GM04504 (cell line): ENCODE measurements at regions not wholly inside any gene's neighbourhood (a gene's known extent, or its start where the extent isn't known, plus 50 kb on each side); places are given as distances from the start of the nearest gene placed in this dataset.

Experiments used
- DNase-seq: peaks from one replicate; pipeline ENCODE4 v3.0.0-alpha.2; 2012; ENCODE audit warnings: low read depth

DNA sequence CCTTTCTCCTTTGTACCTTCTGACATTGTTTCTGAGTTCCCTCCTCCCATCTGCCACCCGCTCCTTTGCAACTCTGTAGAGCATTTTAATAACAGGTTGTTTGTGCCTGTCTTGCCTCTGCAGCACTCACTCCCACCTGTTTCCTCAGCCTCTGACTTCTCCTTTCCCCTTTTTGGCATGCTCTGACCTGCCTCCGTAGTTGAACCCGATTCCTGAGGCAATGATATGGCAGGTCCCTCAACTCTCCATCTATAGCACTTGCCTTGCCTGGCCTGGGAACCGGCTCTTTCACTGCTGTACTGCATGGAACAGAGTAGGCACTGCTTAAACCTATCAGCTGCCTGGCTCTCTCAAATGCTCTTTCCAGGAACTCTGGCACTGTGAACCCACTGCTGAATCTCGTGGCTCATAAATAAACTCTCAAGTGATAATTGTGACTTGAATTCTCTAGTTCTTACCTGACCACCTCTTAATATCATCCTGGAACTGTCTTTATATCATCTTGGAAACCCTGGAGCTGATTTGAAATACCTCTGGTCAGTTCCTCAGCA, 50.3 kb downstream of the UTRN start:
- DNase-seq: no peak

DNA sequence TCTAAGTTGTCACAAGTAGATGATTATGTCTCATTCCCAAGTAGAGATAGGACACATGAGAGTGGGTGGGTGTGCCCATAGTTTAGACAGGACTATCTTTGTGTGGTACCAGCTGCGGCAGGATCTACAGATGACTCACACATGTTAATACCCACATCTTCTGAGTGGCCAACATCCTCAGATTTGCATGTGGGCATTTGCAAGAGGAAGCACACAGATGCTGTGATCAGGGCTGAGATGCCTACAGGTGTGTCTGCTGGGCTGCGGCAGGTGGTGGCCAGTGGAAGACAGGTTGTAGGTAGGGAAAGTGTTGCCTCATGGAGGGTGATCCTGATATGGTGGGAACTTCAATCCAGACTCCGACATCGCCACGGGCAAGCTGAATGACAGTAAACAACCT, 50.8 kb downstream of the UTRN start:
- no peak for DNase-seq

DNA sequence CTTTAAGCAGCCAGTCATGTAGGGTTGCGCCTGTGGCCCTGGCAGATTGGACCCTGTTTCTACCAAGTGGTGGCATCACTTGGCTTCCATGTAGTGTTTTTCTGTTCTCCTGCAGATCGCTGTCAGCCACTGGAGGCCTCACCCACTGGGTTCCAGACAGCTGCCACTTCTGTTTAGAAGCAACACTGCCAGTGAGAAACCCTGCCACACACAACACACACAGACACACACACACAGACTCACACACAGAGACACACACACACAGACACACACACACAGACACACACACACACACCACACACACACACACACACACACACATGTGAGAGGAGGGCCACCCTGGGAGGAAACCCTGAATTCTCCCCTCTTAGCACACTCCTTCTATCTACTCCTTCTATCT, 51.8 kb downstream of the UTRN start:
- no peak for DNase-seq

DNA sequence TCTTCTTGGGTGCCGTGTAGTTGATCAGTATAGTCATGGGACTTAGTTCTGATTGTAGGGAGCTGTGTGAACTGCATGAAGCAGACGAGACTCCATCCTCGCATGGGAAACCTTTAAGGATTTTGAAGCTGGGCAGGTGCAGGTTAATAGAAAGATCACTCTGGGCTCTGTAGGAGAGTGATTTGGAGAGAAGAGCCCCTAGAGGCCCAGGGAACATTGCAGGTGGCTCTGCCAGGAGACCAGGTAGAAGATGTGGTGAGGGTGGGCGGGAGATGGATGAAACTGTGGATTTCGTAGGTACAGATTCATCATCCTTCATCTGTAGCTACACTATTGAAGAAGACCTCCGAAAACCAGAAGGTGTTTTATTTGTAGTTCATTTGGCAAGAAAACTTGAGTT, 53.3 kb downstream of the UTRN start:
- DNase-seq: no peak

DNA sequence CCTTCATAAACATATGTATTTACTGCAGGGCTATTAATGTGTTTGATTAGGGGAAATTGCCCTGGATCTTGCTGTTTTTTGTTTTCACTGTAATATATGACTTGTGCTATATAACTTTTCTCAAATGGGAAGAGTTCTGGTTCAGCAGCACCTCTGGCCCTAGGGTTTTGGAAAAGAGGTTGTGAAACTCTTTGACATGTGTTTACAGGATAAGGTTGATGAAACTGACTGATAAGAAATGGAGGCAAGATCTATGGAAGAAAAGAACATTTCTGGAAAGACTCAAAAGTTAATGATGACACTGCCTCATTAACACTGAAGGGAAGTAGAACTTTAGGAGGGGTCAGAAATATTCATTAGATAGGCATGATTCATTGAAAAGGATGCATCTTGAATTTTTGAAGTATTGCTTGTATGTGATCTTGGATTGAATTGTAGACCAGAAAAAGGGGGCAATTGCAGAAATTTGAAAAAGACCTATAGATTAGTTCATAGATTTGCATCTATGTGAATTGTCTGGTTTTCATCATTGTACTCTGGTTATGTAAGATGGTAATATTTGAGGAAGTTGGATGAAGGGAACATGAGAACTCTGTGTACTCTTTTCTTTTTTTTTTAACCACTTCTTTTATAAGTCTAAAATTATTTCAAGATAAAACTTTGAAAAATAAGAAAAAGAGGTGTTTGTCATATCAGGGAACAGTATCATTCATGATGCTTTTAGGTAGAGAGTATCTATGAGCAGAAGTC, 54.0 kb downstream of the UTRN start:
- no peak for DNase-seq

DNA sequence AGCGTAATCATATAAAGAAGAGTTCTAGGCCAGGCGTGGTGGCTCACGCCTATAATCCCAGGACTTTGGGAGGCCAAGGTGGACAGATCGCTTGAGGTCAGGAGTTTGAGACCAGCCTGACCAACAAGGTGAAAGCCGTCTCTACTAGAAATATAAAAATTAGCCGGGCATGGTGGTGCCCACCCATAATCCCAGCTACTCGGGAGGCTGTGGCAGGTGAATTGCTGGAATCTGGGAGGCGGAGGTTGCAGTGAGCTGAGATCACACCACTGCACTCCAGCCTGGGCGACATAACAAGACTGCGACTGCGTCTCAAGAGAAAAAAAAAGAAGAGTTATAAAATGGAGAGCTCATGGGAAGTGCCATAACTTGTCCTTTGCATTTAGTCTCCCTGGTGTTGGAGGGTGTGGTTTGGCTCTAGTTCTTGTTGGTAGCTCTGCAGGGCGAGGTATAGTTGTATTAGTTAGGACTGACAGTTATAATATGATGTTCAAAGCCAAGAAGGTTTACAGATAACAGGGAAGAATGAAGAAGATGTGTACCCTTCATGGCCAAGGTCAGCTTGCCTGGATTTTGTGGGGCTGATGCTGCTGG, 54.8 kb downstream of the UTRN start:
- no peak for DNase-seq

DNA sequence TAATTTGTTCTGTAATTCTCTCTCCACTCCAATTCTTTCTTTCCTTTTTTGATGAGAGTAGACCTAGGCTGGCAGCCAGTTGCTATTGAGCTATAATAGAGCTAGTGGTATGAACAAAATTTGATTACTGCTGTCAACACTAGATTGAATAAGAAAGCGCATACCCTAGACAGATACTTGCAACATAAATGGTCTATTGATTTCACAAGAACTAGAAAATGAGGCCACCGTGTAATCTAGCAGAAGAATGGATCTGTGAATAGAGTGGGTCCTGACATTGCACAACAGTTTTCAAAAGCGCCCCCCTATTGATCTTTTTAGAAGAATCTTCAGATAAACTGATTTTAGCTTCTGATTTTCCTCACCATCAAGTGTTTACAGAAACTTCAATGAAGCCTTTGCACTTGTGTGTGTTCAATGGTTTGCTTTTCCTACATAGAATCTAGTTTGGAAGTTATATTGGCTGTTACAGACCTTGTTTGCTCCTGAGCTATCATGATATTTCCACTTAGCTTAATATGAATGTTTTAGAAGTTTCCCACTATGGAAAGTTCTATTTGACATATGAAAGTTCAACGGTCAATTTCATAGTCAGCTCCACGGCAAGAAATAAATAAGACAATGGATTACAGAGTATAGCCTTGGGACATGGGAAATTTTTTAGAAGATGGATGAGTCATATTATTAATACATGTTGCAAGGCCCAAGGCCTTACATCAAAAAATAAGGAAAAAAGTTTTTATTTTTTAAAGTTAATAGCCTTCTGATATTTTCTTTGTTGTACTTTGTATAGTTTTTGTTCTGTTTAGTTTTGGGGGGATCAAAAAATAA, 55.6 kb downstream of the UTRN start:
- DNase-seq: no peak

DNA sequence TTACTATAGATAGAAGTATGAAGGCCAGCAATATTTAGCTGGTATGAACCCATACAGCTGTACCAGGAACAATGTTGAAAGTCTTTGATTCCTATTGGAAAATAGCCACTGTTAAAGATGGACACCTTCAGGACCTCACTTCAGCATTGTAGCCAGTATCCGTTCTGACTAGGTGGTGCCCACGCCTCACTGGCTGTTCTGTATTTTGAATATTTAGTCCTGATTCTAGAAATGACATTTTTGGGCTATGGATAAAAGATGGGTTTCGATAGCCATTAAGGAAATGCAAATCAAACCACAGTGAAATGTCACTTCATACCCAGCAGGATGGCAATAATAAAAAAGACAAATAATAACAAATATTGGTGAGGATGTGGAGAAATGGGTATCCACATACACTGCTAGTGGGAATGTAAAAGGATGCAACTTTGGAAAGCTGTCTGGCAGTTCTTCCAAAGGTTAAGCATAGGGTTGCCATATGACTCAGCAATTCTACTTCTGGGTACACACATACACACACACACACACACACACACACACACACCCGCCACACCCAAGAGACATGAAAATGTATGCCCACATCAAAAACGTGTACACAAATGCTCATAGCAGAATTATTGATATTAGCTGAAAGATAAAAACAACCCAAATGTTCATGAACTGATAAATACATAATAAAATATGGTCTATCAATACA, 56.8 kb downstream of the UTRN start:
- no peak for DNase-seq

DNA sequence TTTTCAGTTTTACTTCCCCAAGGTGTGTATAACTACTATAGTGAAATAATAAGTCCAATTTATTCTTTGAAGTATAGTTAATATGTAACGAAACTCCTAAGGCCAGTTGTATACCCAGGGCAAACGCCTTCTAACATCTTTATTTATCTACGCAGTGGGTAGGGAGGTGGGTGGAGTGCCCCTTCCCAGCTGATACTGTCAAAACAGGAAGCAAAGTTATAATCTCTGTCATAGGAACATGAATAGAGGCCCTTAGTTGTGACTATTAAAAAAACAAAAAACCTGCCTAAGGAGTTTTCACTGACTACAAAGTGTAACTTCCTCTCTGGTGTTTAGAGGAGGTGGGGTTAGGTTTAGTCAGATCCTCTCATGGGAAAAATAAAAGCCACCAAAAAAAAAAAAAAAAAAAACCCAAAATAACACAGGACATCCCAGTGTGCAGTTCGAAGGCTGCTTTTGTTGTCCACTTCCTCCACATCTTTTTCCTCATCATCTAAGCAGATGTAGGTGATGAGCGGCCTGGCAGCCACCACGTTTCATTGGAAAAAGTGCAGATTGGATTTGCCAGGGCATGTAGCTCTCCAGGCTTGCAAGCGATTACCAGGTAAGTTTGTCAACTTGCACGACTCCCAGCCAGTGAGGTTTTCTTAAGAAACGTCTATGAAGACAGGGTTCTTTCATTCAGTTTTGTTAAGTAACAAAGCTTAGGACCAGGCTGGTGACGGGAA, 58.7 kb downstream of the UTRN start:
- no peak for DNase-seq

DNA sequence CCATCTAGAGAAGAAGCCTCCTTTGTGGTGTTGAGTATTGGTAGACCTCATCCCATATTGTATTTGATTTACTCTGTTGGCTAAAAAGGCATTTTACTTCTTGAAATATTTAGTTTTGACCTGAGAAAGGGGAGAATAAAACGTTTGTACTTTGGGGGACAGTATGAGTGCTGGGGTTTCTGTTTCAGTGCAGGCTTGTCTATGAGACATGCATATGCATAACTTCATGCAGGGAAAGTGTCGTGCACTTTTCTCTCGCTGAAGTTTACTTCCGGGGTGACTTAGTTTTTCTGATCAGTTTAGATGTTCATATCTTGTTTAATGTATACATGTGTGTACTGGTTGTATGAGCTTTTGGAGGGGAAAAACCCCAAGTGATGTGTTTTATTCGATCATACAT, 59.5 kb downstream of the UTRN start:
- DNase-seq: no peak

DNA sequence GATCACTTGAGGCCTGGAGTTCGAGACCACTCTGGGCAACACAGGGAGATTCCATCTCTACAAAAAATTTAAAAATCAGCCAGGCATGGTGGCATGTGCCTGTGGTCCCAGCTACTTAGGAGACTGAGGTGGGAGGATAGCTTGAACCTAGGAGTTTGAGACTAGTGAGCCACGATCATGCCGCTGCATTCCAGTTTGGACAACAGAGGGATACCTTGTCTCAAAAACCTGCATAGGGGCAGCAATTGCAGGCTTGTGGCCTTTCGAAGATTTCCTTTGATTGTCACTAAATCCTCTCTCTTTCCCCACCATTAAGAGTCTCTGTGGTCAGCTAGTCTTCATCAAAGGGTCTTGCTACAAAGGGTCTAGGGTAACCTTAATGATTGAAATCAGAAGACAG, 60.3 kb downstream of the UTRN start:
- DNase-seq: no peak

DNA sequence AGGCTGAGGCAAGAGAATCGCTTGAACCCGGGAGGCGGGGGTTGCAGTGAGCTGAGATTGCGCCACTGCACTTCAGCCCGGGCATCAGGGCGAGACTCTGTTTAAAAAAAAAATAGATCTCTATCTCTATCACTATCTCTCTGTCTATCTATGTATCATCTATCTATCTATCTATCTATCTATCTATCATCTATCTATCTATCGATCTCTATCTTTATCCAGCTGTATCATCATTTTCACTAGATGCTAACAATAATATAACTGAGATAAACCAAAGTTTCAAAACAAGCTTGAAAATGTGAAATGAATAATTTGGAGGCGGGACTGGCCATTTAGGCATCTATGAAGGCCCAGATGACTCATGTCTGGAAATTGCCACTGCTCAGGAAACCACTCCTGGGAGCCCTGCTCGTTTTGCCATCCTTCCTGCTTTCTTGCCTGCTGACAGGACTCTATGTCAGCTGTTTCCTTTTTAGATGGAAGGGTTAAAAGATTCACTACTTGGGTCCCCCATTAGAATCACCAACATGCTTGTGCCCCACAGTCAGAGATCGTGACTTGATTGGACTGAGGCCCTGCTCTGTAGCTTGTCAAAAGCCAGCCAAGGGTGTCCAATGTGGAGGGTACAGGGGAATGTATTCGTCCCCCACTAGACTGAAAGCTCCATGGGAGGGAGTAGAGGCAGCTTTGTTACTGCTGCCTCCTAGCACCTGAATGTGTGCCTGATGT, 61.7 kb downstream of the UTRN start:
- DNase-seq: peak; percentile 54

DNA sequence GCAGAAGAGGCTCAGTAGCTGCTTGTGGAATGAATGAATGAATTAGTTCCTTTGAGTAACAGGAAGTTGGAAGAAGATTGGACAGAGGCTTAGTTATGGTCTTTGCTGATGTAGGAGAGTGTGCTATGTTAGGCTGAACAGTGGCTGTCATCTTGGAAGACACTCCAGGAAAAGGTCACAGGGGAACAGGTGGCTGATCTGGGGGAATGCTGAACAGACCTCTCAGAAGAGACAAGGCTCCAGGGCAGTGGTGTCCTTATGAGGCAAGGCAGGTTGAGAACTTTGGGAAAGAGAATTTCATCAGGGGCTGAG, 62.3 kb downstream of the UTRN start:
- no peak for DNase-seq

DNA sequence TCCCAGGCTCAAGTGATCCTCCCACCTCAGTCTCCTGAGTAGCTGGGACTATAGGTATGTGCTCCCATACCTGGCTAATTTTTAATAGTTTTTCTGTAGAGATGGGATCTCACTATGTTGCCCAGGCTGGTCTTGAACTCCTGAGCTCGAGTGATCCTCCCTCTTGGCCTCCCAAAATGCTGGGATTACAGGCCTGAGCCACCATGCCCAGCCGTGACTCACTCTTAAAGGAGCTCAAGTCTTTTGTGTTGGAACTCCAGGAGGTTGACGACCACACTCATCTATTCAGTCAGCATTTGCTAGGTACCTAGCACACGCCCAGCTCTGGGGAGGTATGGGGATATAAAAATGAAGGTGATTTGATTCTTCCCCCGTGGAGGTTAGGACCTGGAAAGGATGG, 62.8 kb downstream of the UTRN start:
- DNase-seq: no peak

DNA sequence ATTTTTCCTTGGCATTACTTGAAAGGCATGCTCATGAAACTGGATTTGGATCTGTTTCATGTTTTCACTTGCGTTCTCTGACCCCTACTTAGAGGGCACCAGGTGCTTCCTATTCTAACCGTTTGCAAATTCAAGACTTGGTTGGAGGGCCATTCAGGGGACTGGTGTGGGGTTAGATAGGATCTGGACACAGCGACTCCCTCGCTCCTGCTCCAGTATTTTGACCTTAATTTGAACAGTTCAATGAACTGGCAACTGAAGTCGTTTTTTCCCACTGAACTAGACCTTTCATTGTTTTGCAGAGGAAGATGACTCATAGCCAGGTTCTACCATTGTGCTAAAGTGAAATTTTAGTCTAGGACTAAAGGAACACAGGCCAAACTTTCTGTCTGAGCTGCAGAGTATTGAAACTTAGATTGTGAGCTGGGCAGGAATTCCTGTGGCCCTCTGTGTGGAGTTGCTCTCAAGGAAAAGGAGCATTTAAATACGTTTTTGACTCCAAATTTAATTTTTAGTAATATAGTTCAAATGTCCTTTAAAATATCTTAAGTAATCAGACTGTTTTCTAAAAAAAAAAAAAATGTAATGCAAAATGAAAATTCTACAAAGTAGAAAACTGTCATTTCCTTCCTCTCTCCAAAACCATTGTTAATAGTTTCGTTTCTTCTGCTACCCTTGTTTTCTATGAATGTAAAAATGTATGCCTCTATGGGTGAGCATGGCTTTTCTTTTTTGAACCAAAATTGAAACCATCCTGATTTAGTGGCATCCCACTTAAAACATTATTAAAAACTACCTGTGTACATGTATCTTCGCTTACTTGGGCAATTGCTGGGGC, 64.8 kb downstream of the UTRN start:
- no peak for DNase-seq

DNA sequence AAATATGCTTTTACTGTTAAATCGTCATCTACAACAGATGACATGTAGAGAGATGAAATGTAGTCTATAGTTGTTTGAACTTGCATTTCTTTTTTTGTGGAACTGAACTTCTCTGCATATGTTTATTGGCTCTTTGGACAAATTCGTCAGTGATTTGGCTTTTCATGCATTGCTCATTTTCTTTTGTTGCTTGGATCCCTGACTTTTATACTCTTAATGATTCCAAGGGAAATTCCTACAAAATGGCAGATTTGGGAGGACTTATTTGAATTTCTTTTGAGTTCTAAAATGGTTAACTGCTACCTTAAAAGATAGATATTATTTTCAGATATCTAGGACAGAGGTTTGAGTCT, 65.4 kb downstream of the UTRN start:
- DNase-seq: no peak

DNA sequence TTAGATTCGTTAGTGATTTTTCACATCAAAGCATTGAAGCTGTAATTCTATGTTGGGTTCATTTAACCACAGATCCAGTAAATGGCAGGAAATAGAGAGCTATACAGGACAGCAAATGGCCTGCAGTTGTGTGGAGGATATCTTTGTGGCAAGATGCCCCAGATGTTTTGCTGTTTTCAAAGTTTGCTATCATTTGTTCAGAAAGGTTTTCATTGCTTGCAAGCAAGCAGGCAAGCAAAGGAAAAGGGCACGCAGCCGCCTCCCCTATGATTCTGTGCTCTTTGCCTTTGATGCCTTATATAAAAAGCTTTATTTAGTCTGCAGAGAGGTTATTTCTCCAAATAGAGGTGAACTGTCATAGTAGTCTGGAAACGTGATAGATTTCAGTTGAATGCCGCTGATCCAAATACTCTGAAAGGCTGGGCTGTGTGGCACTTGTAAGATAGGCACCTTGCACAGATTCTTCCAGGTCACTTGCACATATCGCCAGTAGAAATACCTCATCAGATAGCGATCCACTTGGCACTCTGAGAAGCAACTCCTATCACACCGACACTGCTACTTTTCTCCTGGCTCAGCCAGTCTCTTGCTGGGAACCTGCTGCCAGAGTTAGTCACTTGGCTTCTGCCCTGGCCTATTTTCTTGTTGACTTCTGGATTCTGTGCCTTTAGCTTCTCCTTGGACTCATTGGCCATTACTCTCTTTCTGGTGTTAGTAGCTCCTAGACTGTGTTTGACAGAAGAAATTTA, 66.4 kb downstream of the UTRN start:
- no peak for DNase-seq

DNA sequence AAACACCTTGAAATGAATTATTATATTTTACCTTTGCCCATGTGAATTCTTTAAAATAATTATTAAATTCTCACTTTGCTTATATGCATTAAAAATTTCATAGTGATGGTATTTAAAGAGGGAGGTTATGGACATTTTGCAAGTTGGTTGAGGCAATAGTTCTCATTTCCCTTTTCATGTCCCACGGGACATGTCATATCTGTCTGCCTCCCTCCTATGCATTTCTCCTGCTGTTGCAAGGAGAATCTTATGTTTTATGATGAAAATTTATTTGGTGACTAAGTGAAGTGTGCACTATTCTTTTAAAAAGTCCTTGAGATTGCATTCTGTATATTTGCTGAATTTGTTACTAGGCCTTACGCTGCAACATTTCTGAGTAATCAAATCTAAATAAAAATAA, 67.2 kb downstream of the UTRN start:
- no peak for DNase-seq

DNA sequence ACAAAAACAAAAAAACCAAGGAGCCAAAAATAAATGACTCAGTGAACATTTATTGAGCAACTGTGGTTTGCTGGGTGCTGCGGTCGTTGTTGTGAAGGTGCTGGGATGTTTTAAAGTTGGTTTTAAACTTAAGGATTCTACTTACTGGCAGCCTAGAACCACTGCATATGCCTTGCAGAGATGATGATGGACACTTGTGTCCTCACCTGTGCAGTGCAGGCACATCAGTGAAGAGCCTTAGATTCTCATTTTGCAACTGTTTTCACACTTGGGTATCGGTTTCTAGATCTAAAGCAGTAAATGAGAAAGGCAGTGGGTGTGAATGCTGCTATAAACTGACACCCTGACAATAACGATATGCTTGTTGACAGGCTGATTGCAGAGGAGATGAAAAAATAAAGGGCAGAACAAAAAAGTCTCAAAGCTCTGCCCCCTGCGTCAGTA, 68.8 kb downstream of the UTRN start:
- no peak for DNase-seq

DNA sequence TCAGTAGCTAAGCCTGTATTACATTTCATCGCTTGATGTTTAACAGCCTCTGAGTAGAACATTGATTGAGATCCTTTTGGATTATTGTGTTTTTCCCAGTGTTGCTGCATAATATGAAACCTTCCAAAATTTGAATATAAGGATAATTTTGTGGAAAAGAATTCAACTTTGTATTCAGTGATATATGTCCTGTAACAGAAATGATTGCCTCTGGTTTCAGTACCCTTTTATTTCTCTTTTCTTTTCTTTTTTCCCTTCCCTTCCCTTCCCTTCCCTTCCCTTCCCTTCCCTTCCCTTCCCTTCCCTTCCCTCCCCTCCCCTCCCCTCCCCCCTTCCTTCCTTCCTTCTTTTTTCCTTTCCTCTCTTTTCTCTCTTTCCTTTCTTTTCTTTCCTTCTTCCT, 74.6 kb downstream of the UTRN start:
- DNase-seq: no peak
